H1 (cell line): ENCODE measurements at regions not wholly inside any gene's neighbourhood (a gene's known extent, or its start where the extent isn't known, plus 50 kb on each side); places are given as distances from the start of the nearest gene placed in this dataset.

Source experiments
- CTCF ChIA-PET: fragments of 300-600 bp; sonication (Branson Sonifier 250); formaldehyde crosslinking; loops from one replicate; lab custom pipeline; 2021; ENCODE audit not compliant: partially characterized antibody; lab: Charles Lee
- POLR2A ChIA-PET: fragments of 300-600 bp; sonication (Branson Sonifier 250); formaldehyde crosslinking; loops from one replicate; lab custom pipeline; 2021; ENCODE audit warnings: inconsistent platforms; ENCODE audit not compliant: partially characterized antibody; lab: Charles Lee
- DNase-seq, 2 experiments: peaks; one replicate each; pipeline versions ENCODE4 v3.0.0 to v3.0.0-alpha.2; 2010 to 2022; ENCODE audit warnings: low spot score in 2 of 2, low read depth in 1 of 2, mixed read lengths in 1 of 2
- FAIRE-seq: peaks from 2 replicates; lab custom pipeline; 2011; peaks lifted over from hg19 to GRCh38; lab: Jason Lieb, UNC
- H2AFZ ChIP-seq: 2 replicates; pipeline ENCODE4 v1.8.1; 2012; ENCODE audit warnings: low read length, inconsistent platforms
- H2AK5ac ChIP-seq: 2 replicates; pipeline ENCODE4 v1.6.1; 2013; ENCODE audit warnings: low read depth, low read length
- H2BK120ac ChIP-seq: replicated peaks from 2 replicates; pipeline ENCODE3; 2013; ENCODE audit warnings: low read depth, low read length, inconsistent platforms
- H2BK12ac ChIP-seq: 2 replicates; pipeline ENCODE4 v1.6.1; 2013; ENCODE audit warnings: low read depth, low read length
- H2BK15ac ChIP-seq: 2 replicates; pipeline ENCODE4 v1.6.1; 2013; ENCODE audit warnings: low read length
- H2BK20ac ChIP-seq: 2 replicates; pipeline ENCODE4 v1.6.1; 2013; ENCODE audit warnings: low read length
- H2BK5ac ChIP-seq: 2 replicates; pipeline ENCODE4 v1.6.1; 2013; ENCODE audit warnings: low read depth, low read length
- H3K14ac ChIP-seq: 2 replicates; pipeline ENCODE4 v1.6.1; 2013; ENCODE audit warnings: inconsistent platforms; ENCODE audit not compliant: insufficient read length
- H3K18ac ChIP-seq: 2 replicates; pipeline ENCODE4 v1.6.1; 2013; ENCODE audit warnings: low read length; ENCODE audit errors: extremely low read depth
- H3K23ac ChIP-seq: 2 replicates; pipeline ENCODE4 v1.6.1; 2013; ENCODE audit warnings: inconsistent platforms; ENCODE audit not compliant: insufficient read length
- H3K23me2 ChIP-seq: 2 replicates; pipeline ENCODE4 v1.6.1; 2013; ENCODE audit warnings: low read depth, low read length
- H3K27ac ChIP-seq: 2 replicates; pipeline ENCODE4 v1.6.1; 2011; ENCODE audit warnings: low read depth, low read length, inconsistent platforms
- H3K27me3 ChIP-seq, 4 experiments: replicated peaks in 1 of 4; 1 replicate in 1 of 4; 2 replicates in 3 of 4; pipeline versions ENCODE4 v1.6.1 to v1.8.1; 2011 to 2013; ENCODE audit warnings: low read length in 3 of 4, mild to moderate bottlenecking in 3 of 4, inconsistent platforms in 2 of 4, mixed read lengths in 2 of 4, moderate library complexity in 1 of 4; ENCODE audit not compliant: control insufficient read depth in 3 of 4, insufficient read depth in 3 of 4; ENCODE audit errors: extremely low read depth in 1 of 4
- H3K36me3 ChIP-seq, 4 experiments: 2 replicates each; pipeline versions ENCODE4 v1.6.1 to v1.8.1; 2011 to 2013; ENCODE audit warnings: mild to moderate bottlenecking in 4 of 4, low read length in 3 of 4, moderate library complexity in 2 of 4, control low read depth in 1 of 4, inconsistent platforms in 1 of 4; ENCODE audit not compliant: insufficient read depth in 4 of 4, control insufficient read depth in 2 of 4
- H3K4ac ChIP-seq: replicated peaks from 2 replicates; pipeline ENCODE3; 2013; ENCODE audit warnings: low read length, low read depth, mixed read lengths, inconsistent platforms; ENCODE audit not compliant: insufficient read length
- H3K4me1 ChIP-seq, 4 experiments: replicated peaks in 1 of 4; 1 replicate in 1 of 4; 2 replicates in 3 of 4; pipeline versions ENCODE4 v1.6.1 to v1.8.1; 2011 to 2013; ENCODE audit warnings: low read length in 3 of 4, inconsistent platforms in 2 of 4, mixed read lengths in 1 of 4; ENCODE audit not compliant: insufficient read depth in 4 of 4, control insufficient read depth in 3 of 4
- H3K4me2 ChIP-seq, 2 experiments: 2 replicates each; pipeline versions ENCODE4 v1.6.1 to v1.8.1; 2011 to 2013; ENCODE audit warnings: low read depth in 2 of 2, low read length in 2 of 2, control low read depth in 1 of 2, inconsistent platforms in 1 of 2, mild to moderate bottlenecking in 1 of 2; ENCODE audit not compliant: insufficient read depth in 1 of 2
- H3K4me3 ChIP-seq, 4 experiments: fragments of 200-600, 300-600 bp in 1 of 4; sonication (generic), shearing (Covaris generic), sonication (Bioruptor Twin) in 1 of 4; 2 replicates each; pipeline versions ENCODE4 v1.5.1 to v1.8.1; 2011 to 2016; ENCODE audit warnings: low read length in 4 of 4, low read depth in 3 of 4, control low read depth in 2 of 4, inconsistent platforms in 2 of 4, mild to moderate bottlenecking in 2 of 4, mixed read lengths in 1 of 4, moderate library complexity in 1 of 4; ENCODE audit not compliant: insufficient read depth in 2 of 4; ENCODE audit errors: extremely low read depth in 1 of 4
- H3K56ac ChIP-seq: replicated peaks from 2 replicates; pipeline ENCODE3; 2013; ENCODE audit warnings: low read depth, mild to moderate bottlenecking, mixed read lengths, low read length, inconsistent platforms; ENCODE audit not compliant: insufficient read length
- H3K79me1 ChIP-seq: 2 replicates; pipeline ENCODE4 v1.6.1; 2013; ENCODE audit warnings: low read depth, low read length, control low read depth
- H3K79me2 ChIP-seq, 2 experiments: 2 replicates each; pipeline versions ENCODE4 v1.6.1 to v1.8.1; 2012 to 2013; ENCODE audit warnings: low read length in 2 of 2, mild to moderate bottlenecking in 2 of 2, inconsistent platforms in 1 of 2; ENCODE audit not compliant: insufficient read depth in 2 of 2, control insufficient read depth in 1 of 2
- H3K9ac ChIP-seq, 4 experiments: replicated peaks in 1 of 4; 1 replicate in 1 of 4; 2 replicates in 3 of 4; pipeline versions ENCODE4 v1.6.1 to v1.8.1; 2011 to 2013; ENCODE audit warnings: low read depth in 3 of 4, low read length in 3 of 4, control low read depth in 2 of 4, mild to moderate bottlenecking in 2 of 4, moderate library complexity in 2 of 4, inconsistent platforms in 1 of 4; ENCODE audit errors: extremely low read depth in 1 of 4
- H3K9me3 ChIP-seq, 2 experiments: 2 replicates each; pipeline versions ENCODE4 v1.6.1 to v1.8.1; 2012 to 2013; ENCODE audit warnings: mild to moderate bottlenecking in 2 of 2, moderate library complexity in 2 of 2, control low read depth in 1 of 2, inconsistent platforms in 1 of 2, low read depth in 1 of 2, low read length in 1 of 2, mixed read lengths in 1 of 2; ENCODE audit not compliant: insufficient read depth in 2 of 2
- H4K20me1 ChIP-seq, 2 experiments: replicated peaks in 1 of 2; 2 replicates each; pipeline versions ENCODE3 to v1.8.1; 2011 to 2013; ENCODE audit warnings: inconsistent platforms in 2 of 2, low read length in 2 of 2, mild to moderate bottlenecking in 1 of 2; ENCODE audit not compliant: insufficient read depth in 2 of 2, control insufficient read depth in 1 of 2
- H4K5ac ChIP-seq: 2 replicates; pipeline ENCODE4 v1.6.1; 2013; ENCODE audit warnings: low read length, low read depth, mixed read lengths, inconsistent platforms; ENCODE audit not compliant: insufficient read length
- H4K8ac ChIP-seq: 2 replicates; pipeline ENCODE4 v1.8.0; 2013; ENCODE audit warnings: mild to moderate bottlenecking, moderate library complexity, low read length, inconsistent platforms; ENCODE audit not compliant: insufficient read depth; ENCODE audit errors: extremely low read depth
- H4K91ac ChIP-seq: replicated peaks from 2 replicates; pipeline ENCODE3; 2013; ENCODE audit warnings: low read length, mixed read lengths, inconsistent platforms; ENCODE audit not compliant: insufficient read length
- CREB1 ChIP-seq: IDR thresholded peaks from 2 replicates; pipeline ENCODE4 v1.6.1; 2012; ENCODE audit warnings: inconsistent platforms
- E2F6 ChIP-seq: IDR thresholded peaks from 2 replicates; pipeline ENCODE4 v1.6.1; 2012; ENCODE audit warnings: inconsistent platforms
- GABPA ChIP-seq: IDR thresholded peaks from 2 replicates; pipeline ENCODE4 v1.6.1; 2011; ENCODE audit warnings: mild to moderate bottlenecking, low read length, moderate library complexity, borderline replicate concordance; ENCODE audit not compliant: insufficient read depth
- HDAC6 ChIP-seq: IDR thresholded peaks from one replicate; pipeline ENCODE4 v1.7.1; 2012; ENCODE audit warnings: low read depth, mild to moderate bottlenecking, inconsistent platforms, low read length, moderate library complexity
- JUND ChIP-seq: IDR thresholded peaks from 2 replicates; pipeline ENCODE4 v1.6.1; 2011; ENCODE audit warnings: mild to moderate bottlenecking, improper control_type of control experiment, low read length
- MAFK ChIP-seq: IDR thresholded peaks from 2 replicates; pipeline ENCODE4 v1.6.1; 2012; ENCODE audit warnings: low read depth, mild to moderate bottlenecking, improper control_type of control experiment, low read length
- POLR2AphosphoS5 ChIP-seq: IDR thresholded peaks from 2 replicates; pipeline ENCODE4 v1.6.1; 2011; ENCODE audit warnings: low read depth, low read length
- RFX5 ChIP-seq: IDR thresholded peaks from 2 replicates; pipeline ENCODE4 v1.6.1; 2011; ENCODE audit warnings: low read depth, low read length, improper control_type of control experiment, borderline replicate concordance
- SIN3A ChIP-seq, 2 experiments: IDR thresholded peaks in 1 of 2; conservative IDR thresholded peaks in 1 of 2; 2 replicates each; pipeline ENCODE4 v1.6.1; 2011 to 2012; ENCODE audit warnings: low read length in 2 of 2, improper control_type of control experiment in 1 of 2, low read depth in 1 of 2, mild to moderate bottlenecking in 1 of 2
- SIRT6 ChIP-seq: IDR thresholded peaks from one replicate; pipeline ENCODE4 v1.7.1; 2012; ENCODE audit warnings: low read length, inconsistent platforms
- SIX5 ChIP-seq: IDR thresholded peaks from 2 replicates; pipeline ENCODE4 v1.6.1; 2011; ENCODE audit warnings: mild to moderate bottlenecking, low read depth, low read length
- SUZ12 ChIP-seq: fragments of 200-600 bp; sonication (generic); IDR thresholded peaks from 2 replicates; pipeline ENCODE4 v1.6.1; 2012; ENCODE audit warnings: mild to moderate bottlenecking, inconsistent platforms, low read length, moderate library complexity, mixed read lengths
- WGBS, 2 experiments: shearing (Covaris generic) in 1 of 2; methylation state at CpG; one replicate each; pipeline versions ENCODE4 v1.1.6 to v1.1.7; 2013 to 2015; ENCODE audit warnings: low lambda C conversion rate in 2 of 2, mixed read lengths in 2 of 2, inconsistent platforms in 1 of 2, low coverage in 1 of 2, missing lambda C conversion rate in 1 of 2; ENCODE audit not compliant: insufficient replicate concordance in 2 of 2, insufficient coverage in 1 of 2, insufficient read length in 1 of 2; ENCODE audit errors: extremely low coverage in 1 of 2, missing lambda C conversion rate in 1 of 2; 5-methylcytosine and 5-hydroxymethylcytosine counted together
- TF ChIP-seq, protein P1 (sequence below): IDR thresholded peaks from 2 replicates; pipeline ENCODE4 v1.6.1; 2012; ENCODE audit warnings: low read length, inconsistent platforms

GRCh38 chr14:101184572-101184971, 281.1 kb upstream of the RTL1 start:
- H3K18ac ChIP-seq = no peak overlapping the region
- ChIA-PET POLR2A (no interaction called here), CTCF (interaction anchor here (0.7 to 1.4 kb wide), 4 partner anchors 10 to 373 kb away, joined by 3 to 5 read pairs (median 4); no protein-coding TSS in a partner anchor)
- H3K79me1 ChIP-seq = no peaks in the 10 kb centered on the region
- WGBS, 2 experiments = 81% methylated on average over 6 of the region's 6 CpGs; no CpG with 5 or more reads in 1 of the 2 experiments
- no peak overlapping the region for H4K8ac ChIP-seq
- no peak overlapping the region for H3K4ac ChIP-seq
- H4K5ac ChIP-seq = no peak overlapping the region
- no peak overlapping the region for H3K56ac ChIP-seq
- no peak overlapping the region for H2BK20ac ChIP-seq
- peaks cover 0 to 5% (median 4%) of the 10 kb centered on the region in 4 experiments; a peak in 4 of 7 replicates for H3K4me1 ChIP-seq
- no peak overlapping the region for H3K9ac ChIP-seq
- peak overlapping the region; percentile 75 for H4K91ac ChIP-seq
- H2AFZ ChIP-seq = no peak overlapping the region
- no peak overlapping the region for H2BK15ac ChIP-seq
- H3K14ac ChIP-seq = no peak overlapping the region
- no peaks in the 10 kb centered on the region for H4K20me1 ChIP-seq
- no peak overlapping the region for H3K27ac ChIP-seq
- no peaks in the 10 kb centered on the region; a peak in 1 of 7 replicates for H3K27me3 ChIP-seq
- no peak overlapping the region for H3K4me3 ChIP-seq
- no peak overlapping the region for H2AK5ac ChIP-seq
- no peaks in the 10 kb centered on the region for H3K9me3 ChIP-seq
- H2BK120ac ChIP-seq = no peak overlapping the region
- H3K23me2 ChIP-seq = peaks cover 5% of the 10 kb centered on the region; the same call in 1 of the 2 replicates
- H3K79me2 ChIP-seq = no peaks in the 10 kb centered on the region
- H3K23ac ChIP-seq = no peak overlapping the region
- DNase-seq (no peak), FAIRE-seq (no peak)
- no peak overlapping the region for H2BK5ac ChIP-seq
- H3K4me2 ChIP-seq = no peak overlapping the region
- H3K36me3 ChIP-seq = no peaks in the 10 kb centered on the region
- H2BK12ac ChIP-seq = no peak overlapping the region
- TF ChIP-seq POLR2AphosphoS5 (no peak), HDAC6 (no peak), SIN3A (conservative IDR thresholded peaks at IDR 0.05 in 1 of 2, IDR thresholded peaks at IDR 0.05 in 1 of 2; ENCODE audit: low read depth in 1 of 2, low read length in 2 of 2) (no peak), GABPA (no peak), SIX5 (no peak), CREB1 (no peak), SUZ12 (no peak), E2F6 (no peak), JUND (no peak), MAFK (no peak), RFX5 (no peak), SIRT6 (no peak)
- TF ChIP-seq, protein P1, sequence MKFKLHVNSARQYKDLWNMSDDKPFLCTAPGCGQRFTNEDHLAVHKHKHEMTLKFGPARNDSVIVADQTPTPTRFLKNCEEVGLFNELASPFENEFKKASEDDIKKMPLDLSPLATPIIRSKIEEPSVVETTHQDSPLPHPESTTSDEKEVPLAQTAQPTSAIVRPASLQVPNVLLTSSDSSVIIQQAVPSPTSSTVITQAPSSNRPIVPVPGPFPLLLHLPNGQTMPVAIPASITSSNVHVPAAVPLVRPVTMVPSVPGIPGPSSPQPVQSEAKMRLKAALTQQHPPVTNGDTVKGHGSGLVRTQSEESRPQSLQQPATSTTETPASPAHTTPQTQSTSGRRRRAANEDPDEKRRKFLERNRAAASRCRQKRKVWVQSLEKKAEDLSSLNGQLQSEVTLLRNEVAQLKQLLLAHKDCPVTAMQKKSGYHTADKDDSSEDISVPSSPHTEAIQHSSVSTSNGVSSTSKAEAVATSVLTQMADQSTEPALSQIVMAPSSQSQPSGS = no peak
